Erythroblast (primary cell): ENCODE measurements at regions not wholly inside any gene's neighbourhood (a gene's known extent, or its start where the extent isn't known, plus 50 kb on each side); places are given as distances from the start of the nearest gene placed in this dataset.

Experiments
- GATA1 ChIP-seq: IDR thresholded peaks from 2 replicates; pipeline ENCODE4 v1.6.1; 2011; ENCODE audit warnings: low read depth, mild to moderate bottlenecking, control low read depth, low read length, moderate library complexity
- POLR2A ChIP-seq: IDR thresholded peaks from 2 replicates; pipeline ENCODE4 v1.6.1; 2011; ENCODE audit warnings: mild to moderate bottlenecking, low read length

GRCh38 chr5:174991847-174992246 lies 267.5 kb downstream of the MSX2 start:
- TF ChIP-seq POLR2A (no peak), GATA1 (no peak)
